NCI-H2107 (cell line): ENCODE measurements at regions not wholly inside any gene's neighbourhood (a gene's known extent, or its start where the extent isn't known, plus 50 kb on each side); places are given as distances from the start of the nearest gene placed in this dataset.

ENCODE experiments used
- DNase-seq: peaks from one replicate; lab custom pipeline; 2025; lab: John Stamatoyannopoulos, UW

DNA sequence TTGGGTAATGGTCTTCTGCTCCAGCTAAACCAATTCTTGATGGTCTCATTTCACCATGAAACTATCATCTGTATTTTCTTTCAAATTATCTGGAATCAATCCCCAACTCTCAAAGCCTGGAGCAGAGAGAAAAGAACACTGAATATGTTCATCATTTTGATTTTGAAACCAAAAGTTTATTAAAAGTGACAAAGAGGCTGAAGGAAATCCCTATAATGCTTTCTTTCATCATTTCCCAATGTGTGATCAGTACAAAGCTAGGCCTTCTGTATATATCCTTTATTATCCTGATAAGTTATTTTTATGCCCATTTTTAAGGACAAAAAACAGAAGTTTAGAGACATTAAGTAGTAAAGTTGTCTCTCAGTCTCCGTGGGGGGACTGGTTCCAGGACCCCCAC lies 50.1 kb upstream of the MBNL1 start:
- no peak for DNase-seq
